Stimulated activated CD4-positive, alpha-beta T cell treated with anti-CD3 and anti-CD28 coated beads, Interleukin-2, amount 100 ng/mL, for 48 hours (primary cell): ENCODE measurements at regions not wholly inside any gene's neighbourhood (a gene's known extent, or its start where the extent isn't known, plus 50 kb on each side); places are given as distances from the start of the nearest gene placed in this dataset.

Experiments used
- DNase-seq, 2 donors: peaks; one replicate each; pipeline ENCODE4 v3.0.0-alpha.2; 2020

- DNase-seq, result no peak
Observed at GRCh38 chr9:129398101-129398960, 220.3 kb upstream of the IER5L start.

- no peak for DNase-seq
Observed at GRCh38 chr9:129397335-129397734, 219.3 kb upstream of the IER5L start.

- DNase-seq, result no peak
Observed at GRCh38 chr9:129396365-129396708, 218.3 kb upstream of the IER5L start.

GRCh38 chr9:129395633-129396364 lies 217.7 kb upstream of the IER5L start:
- no peak for DNase-seq

- no peak for DNase-seq
Observed at GRCh38 chr9:129394886-129395279, 216.8 kb upstream of the IER5L start.

- DNase-seq, result no peak
Observed at GRCh38 chr9:129394061-129394885, 216.2 kb upstream of the IER5L start.

- no peak for DNase-seq
Observed at GRCh38 chr9:129393064-129393463, 215.0 kb upstream of the IER5L start.

GRCh38 chr9:129392093-129392541 lies 214.1 kb upstream of the IER5L start:
- DNase-seq, result no peak

- no peak for DNase-seq
Observed at GRCh38 chr9:129391221-129391661, 213.2 kb upstream of the IER5L start.

GRCh38 chr9:129390541-129390940 lies 212.5 kb upstream of the IER5L start:
- no peak for DNase-seq

GRCh38 chr9:129387822-129388221 lies 209.8 kb upstream of the IER5L start:
- DNase-seq, result no peak

GRCh38 chr9:129386812-129387177 lies 208.7 kb upstream of the IER5L start:
- DNase-seq, result no peak

GRCh38 chr9:129385211-129385934 lies 207.3 kb upstream of the IER5L start:
- no peak for DNase-seq

GRCh38 chr9:129384491-129385210 lies 206.6 kb upstream of the IER5L start:
- DNase-seq, result no peak

- DNase-seq, result peak; percentile 36 to 57
Observed at GRCh38 chr9:129383561-129384490, 205.8 kb upstream of the IER5L start.

- no peak for DNase-seq
Observed at GRCh38 chr9:129383019-129383560, 205.0 kb upstream of the IER5L start.

- DNase-seq, result no peak
Observed at GRCh38 chr9:129382281-129383018, 204.4 kb upstream of the IER5L start.

- DNase-seq, result no peak
Observed at GRCh38 chr9:129381481-129381957, 203.5 kb upstream of the IER5L start.

- DNase-seq, result no peak
Observed at GRCh38 chr9:129380961-129381401, 202.9 kb upstream of the IER5L start.
